ENCODE measurements at regions not wholly inside any gene's neighbourhood (a gene's known extent, or its start where the extent isn't known, plus 50 kb on each side); places are given as distances from the start of the nearest gene placed in this dataset.

DNA sequence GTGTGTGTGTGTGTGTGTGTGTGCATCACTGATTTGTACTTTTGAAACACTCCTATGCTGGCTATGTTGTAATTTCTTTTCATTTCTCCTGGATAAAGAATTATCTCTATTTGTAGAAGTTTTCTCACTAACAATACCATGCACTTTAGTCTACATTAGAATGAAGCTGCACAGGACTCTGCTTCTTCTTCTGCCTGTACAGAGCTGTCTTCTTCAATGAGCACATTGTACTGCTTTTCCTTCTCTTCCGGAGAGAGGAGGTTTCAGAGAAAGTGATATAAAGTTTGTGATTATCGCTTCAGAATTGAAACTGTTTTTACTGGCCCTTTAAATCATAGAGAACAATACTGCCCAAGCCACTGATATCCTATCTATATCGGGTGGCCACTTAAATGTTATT is 677.0 kb downstream of the NR2F1-AS1 start:
- H3K4me3 ChIP-seq (ENCODE audit: control insufficient read depth, low read depth, low read length) = no peak overlapping the region
- no peak for TF ChIP-seq CTCF (IDR thresholded peaks at IDR 0.05; ENCODE audit: control insufficient read depth, insufficient read depth, low read depth, low read length, missing control alignments)
- no peak for DNase-seq (ENCODE audit: low read depth)

GRCh38 chr5:92899611-92900010 is 681.4 kb downstream of the NR2F1-AS1 start:
- H3K4me3 ChIP-seq (ENCODE audit: control insufficient read depth, low read depth, low read length) = no peak overlapping the region
- DNase-seq (ENCODE audit: low read depth) = no peak
- TF ChIP-seq CTCF (IDR thresholded peaks at IDR 0.05; ENCODE audit: control insufficient read depth, insufficient read depth, low read depth, low read length, missing control alignments) = no peak

GRCh38 chr5:92896722-92897121 is 684.3 kb downstream of the NR2F1-AS1 start:
- no peak for TF ChIP-seq CTCF (IDR thresholded peaks at IDR 0.05; ENCODE audit: control insufficient read depth, insufficient read depth, low read depth, low read length, missing control alignments)
- no peak overlapping the region for H3K4me3 ChIP-seq (ENCODE audit: control insufficient read depth, low read depth, low read length)
- DNase-seq (ENCODE audit: low read depth) = no peak

- no peak for DNase-seq (ENCODE audit: low read depth)
- no peak for TF ChIP-seq CTCF (IDR thresholded peaks at IDR 0.05; ENCODE audit: control insufficient read depth, insufficient read depth, low read depth, low read length, missing control alignments)
Observed at GRCh38 chr5:92890841-92891244, 690.2 kb downstream of the NR2F1-AS1 start.

GRCh38 chr5:92889140-92889539 is 691.9 kb downstream of the NR2F1-AS1 start:
- TF ChIP-seq CTCF (IDR thresholded peaks at IDR 0.05; ENCODE audit: control insufficient read depth, insufficient read depth, low read depth, low read length, missing control alignments) = no peak
- H3K4me3 ChIP-seq (ENCODE audit: control insufficient read depth, low read depth, low read length) = no peak overlapping the region
- no peak for DNase-seq (ENCODE audit: low read depth)

More at GRCh38 chr5:92890841-92891244, 690.2 kb downstream of the NR2F1-AS1 start:
- H3K4me3 ChIP-seq (ENCODE audit: control insufficient read depth, low read depth, low read length) = no peak overlapping the region

GRCh38 chr5:92887254-92887653 is 693.8 kb downstream of the NR2F1-AS1 start:
- TF ChIP-seq CTCF (IDR thresholded peaks at IDR 0.05; ENCODE audit: control insufficient read depth, insufficient read depth, low read depth, low read length, missing control alignments) = no peak
- no peak for DNase-seq (ENCODE audit: low read depth)
- H3K4me3 ChIP-seq (ENCODE audit: control insufficient read depth, low read depth, low read length) = no peak overlapping the region

GRCh38 chr5:92886751-92887150 is 694.3 kb downstream of the NR2F1-AS1 start:
- no peak overlapping the region for H3K4me3 ChIP-seq (ENCODE audit: control insufficient read depth, low read depth, low read length)
- DNase-seq (ENCODE audit: low read depth) = no peak
- no peak for TF ChIP-seq CTCF (IDR thresholded peaks at IDR 0.05; ENCODE audit: control insufficient read depth, insufficient read depth, low read depth, low read length, missing control alignments)

Measured in AG09309 (cell line).